NCI-H1417 treated with DMSO at 0.1 percent for 48 hours (cell line): ENCODE measurements at regions not wholly inside any gene's neighbourhood (a gene's known extent, or its start where the extent isn't known, plus 50 kb on each side); places are given as distances from the start of the nearest gene placed in this dataset.

Experiments
- DNase-seq: peaks from one replicate; lab custom pipeline; 2025; lab: John Stamatoyannopoulos, UW

DNA sequence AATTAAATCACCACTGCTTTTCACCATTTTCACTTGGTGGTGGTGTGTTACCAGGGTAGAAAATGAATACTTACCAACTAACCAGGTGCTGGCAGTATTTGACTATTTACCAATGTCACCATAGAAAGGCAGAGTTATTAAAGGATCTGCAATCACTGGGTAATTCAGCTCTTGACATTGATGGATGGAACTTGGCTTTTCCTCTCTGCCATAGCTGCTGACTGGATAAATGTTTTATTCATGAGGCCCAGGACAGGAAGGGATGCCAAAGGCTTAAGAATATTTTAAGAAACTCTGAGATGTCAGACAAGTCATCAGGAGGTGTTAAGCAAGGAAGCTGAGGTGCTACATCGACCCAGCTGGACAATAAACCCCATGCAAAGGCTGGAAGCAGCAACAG lies 495.5 kb upstream of the CFAP20DC start:
- DNase-seq = no peak

DNA sequence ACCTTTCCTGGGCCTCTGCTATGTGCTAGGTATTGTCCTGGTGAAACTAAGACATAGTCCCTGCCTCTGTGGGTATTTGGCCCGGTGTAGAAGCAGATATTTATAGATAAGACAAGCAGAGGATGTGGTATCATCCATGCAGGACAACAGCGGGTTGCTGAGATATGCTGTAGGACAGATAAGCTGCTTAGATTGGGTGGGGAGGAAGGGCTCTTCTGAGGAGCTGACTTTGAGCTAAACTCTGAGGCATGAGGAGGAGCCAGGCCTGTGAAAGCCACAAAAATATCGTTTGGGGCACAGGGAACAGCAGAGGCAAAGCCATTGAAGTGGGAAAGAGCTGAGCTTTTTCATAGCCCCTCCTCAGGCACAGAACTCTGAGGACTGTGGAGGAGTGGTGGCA lies 492.5 kb upstream of the CFAP20DC start:
- no peak for DNase-seq

DNA sequence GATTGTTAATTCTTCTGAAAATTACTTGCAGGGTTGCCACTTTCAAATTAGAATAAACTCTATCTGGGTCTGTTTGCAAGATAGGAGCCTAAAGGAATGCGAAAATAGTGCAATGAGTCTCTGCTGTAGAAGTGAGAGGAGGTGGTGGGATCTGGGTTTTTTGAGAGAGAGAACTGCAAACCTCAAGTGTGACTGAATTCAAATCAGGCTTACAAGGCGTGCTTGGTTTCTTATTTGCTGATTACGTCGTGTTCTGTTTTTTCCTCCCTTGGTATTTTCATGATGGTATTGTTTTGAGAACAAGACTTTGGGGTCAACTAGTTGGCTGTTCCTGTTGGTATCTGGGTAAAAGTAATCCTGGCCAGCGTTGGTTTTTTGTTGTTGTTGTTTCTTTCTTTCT lies 490.9 kb upstream of the CFAP20DC start:
- DNase-seq = no peak

DNA sequence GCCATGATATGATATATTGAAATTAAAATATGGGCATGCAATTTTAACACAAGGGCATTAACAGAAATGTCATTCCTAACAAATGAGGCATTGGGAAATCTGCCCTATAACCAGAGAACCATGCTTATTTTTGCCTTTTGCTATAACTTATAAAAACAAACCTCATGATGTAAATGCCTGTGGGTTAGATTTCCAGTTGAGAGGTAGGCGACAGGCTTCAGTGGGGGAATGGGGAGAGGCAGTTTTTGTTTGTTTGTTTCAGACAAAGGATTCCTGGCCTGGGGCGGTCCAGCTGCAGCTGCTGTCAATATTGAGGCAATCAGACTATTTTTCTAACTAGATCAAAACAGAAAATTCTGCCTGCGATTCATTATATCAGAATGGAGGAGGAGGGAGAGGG lies 490.4 kb upstream of the CFAP20DC start:
- no peak for DNase-seq

DNA sequence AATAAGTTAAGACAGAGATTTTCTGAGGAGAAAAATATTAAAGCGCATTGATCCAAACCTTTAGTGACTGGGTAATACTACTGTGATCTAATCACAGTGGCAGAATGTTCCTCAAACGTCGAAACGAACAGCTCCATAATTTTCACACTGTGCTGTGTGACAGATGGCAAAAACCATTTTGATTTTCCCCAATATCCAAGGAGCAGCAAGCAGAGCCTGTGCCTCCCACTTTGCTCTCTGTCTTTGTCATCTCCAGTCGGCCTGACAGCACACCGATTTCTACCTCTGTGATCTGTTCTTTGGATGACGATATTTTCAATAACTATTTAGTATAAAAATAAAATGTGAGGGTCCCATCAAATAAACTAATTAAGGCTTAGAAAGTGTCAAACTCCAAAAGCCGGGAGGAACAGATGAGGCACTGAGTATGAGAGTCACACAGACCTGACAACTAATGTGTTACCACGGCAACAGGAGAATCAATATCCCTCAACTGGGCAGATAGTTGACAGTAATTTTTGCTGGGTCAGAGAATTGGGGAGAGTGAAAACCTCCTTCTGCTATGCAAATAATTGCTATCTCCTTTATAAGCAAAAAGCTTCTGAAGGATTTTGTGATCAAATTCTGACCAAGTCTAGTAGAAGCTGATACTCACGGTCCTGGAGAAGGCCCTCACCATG lies 489.1 kb upstream of the CFAP20DC start:
- DNase-seq = no peak

DNA sequence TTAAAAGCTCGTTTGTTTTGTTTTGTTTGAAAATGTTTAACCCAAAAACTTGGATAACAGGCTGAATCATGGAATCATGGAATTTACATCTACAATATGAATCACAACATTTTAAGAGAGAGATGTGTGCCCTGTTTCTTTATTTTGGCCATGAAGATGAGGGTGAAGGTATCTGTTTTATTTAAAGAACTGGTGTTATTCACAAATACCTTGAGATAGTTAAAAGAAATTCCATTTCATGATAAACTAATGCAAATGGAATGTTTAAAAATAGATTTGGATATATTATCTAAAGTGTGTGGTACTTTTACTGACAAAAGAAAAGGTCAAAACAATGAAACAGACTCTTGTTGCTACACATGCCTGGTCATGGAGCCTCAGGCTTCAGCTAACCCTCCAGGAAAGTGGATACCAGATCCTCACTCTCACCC lies 486.0 kb upstream of the CFAP20DC start:
- no peak for DNase-seq

DNA sequence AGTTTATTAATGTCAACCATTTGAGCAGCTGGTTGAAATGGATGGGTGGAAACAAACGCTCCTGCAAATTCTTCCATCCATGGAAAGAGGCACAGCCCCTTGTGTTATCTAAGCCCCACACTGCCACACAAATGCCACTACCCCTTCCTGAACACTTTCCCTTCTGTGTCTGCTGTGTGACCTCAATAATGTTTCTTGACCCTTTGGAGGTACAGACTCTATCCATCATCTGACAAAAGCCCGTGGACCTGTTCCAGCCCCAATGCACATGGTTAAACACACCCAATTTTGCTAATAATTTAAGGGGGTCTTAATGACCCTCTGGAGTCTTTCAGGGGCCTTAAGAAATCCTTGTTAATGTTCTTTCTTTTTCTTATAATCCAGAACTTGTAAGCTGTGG lies 482.2 kb upstream of the CFAP20DC start:
- no peak for DNase-seq

DNA sequence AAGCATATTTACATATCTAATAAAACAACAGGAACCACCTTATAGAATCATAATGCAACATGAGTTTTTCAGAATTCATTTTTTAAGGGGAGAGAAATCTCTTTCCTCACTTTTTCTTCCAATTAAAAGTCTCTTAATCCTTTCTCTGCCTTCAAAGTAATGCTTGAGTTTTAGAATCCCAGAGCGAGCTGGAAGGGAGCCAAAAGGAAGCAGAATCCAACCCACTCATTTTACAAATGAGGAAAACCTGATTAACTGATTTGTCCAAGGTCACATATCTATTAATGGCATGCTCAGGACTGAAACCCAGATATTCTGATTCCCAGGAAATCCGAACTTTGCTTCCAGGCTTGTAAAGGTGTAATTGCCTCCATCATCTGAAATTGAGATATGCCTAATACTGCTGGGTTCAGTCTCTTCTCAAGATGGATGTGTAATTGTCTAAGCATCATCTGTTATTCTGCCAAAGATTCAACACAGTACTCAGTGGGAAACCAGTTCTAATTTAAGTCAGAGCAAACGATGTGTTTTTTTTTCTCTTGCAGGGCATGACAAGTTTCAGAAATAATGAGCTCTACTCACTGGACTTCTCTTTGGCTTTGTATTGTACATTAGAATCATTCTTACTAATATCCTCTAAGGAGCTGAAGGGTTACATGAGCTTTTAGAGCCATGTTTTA lies 481.4 kb upstream of the CFAP20DC start:
- no peak for DNase-seq

DNA sequence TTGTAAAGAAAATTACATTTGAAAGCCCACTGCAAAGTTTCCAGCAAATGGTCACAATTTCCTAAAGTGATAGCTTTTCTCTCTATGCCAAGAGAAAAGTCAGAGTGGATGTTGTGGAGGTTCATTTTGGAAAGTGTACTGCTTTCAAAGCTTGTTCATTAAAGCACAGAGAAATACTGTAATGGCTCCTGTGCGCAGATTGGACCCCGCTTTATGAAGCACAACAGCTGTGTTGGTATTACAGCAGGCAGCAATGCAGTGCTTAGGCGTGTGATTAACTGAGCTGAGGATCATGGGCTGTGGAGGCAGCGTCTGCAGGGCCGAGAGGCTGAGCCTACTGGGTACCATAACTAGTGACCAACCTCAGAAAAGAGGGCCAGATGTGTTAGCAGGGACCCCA lies 478.4 kb upstream of the CFAP20DC start:
- no peak for DNase-seq

DNA sequence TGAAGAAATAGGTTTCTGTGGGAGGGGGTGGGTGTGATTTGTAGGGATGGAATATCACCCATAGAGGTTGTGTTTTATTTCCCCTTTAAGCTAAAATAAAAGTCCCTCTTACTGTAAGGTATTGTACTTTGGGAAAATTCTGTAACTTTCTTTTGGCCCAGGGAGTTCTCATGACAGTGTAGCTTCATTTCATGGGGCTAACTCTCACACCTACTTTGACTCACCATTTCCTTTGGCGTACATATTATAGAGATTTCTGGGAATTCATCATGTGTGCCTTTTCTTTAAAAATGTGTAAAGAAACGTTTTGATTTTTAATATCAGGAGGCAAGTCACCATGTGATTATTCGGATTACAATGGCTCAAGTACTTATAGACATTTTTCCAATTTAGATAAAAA lies 477.7 kb upstream of the CFAP20DC start:
- DNase-seq = no peak

DNA sequence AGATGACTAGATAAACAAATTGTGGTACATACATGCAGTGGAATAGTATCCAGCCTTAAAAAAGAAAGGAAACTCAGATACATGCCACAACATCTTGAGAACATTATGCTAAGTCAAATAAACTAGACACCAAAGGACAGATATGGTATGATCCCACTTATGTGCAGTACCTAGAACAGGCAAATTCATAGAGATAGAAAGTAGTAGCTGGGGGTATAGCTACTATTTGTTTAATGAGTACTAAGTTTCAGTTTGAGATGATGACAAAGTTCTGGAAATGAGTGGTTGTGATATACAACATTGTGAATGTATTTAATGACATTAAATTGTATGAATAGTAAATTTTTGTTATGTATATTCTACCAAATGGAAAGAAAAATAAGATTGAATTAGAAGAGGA lies 477.2 kb upstream of the CFAP20DC start:
- no peak for DNase-seq

DNA sequence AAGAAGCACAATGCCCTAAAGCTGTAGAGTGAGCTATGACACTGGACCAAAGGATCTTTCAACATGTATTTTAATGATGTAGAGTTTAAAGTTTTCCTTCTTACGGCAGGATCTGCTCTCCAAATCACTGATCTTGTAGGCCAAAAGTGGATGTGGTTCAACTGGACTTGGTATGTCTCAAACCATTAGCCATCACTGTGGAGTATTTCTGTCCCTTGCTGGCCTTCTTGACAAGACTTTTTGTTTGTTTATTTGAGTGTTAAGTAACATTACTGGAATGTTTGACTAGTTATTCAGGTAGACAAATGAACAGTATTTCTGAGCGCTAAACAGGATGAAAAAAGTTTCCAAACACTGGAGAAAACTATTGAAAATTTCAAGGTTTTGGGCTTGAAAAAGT lies 472.7 kb upstream of the CFAP20DC start:
- no peak for DNase-seq

DNA sequence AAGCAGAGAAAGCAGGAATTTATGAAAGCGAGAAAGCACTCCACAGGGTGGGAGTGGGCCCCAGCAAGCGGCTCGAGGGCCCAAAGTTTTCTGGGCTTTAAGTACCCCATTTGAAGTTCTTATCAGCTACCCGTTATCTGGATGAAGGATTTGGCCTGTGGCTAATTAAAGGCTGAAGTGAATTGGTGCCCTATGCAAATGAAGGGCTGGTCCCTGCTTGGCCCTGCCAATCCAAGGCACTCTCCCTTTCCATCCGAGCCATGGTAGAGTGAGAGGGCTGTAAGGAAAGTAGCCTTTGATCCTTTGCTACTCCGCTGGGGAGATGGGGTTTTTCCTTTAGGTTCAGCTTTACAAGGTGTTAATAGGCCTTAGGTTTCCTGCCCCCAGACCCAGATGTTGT lies 469.3 kb upstream of the CFAP20DC start:
- DNase-seq = no peak

DNA sequence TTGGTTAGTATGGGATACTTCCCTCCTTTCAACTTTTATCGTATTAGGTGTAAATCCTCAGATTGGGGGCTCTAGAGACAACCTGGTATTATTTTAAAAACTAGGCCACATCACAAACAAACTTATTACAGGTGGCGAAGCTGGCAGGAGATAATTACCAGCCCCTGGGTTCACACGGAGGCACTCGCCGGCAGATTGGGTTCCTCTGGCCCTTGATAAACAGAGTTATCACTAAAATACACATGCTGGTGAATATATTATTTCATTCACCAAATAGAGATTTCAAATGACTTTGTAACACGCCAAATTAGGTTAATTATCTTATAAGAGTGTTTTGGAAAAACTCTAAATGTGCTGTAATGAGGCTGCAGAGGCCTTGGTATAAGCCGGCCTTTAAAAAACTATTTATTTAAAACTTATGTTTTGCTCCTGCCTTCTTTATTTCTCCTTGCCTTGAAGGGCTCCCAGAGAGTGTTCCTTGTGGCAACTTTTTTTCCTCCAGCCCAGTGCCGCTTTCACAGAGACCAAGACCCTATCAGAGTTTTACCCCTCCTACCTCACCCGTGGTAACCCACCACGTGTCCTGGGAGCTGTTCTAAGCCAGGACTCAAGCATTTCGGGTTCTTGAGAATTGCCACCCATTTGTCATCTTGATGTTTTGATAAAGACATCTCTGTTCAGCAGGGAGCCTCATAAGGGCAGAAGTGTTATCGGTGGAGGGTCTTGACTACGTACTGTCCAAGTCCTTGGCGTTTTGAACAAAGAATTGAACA lies 468.6 kb upstream of the CFAP20DC start:
- DNase-seq = no peak

DNA sequence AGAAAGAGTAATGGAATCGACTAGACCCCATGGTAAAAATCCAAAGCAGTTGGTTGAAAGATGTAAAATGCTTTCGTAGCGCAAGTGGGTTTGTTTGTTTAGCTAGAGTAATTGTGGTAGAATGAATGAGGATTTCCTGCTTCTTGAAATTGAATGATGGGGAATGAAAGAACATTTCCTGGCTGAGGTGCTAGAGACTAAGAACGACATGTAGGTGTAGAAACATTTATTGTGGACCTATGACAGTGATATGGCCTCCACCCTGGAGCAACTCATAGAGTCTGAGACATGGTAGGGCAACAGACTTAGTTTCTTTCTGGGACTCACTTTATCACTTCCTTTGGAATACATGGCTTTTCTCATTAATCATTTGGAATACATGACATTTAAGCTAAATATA lies 467.6 kb upstream of the CFAP20DC start:
- DNase-seq = no peak

DNA sequence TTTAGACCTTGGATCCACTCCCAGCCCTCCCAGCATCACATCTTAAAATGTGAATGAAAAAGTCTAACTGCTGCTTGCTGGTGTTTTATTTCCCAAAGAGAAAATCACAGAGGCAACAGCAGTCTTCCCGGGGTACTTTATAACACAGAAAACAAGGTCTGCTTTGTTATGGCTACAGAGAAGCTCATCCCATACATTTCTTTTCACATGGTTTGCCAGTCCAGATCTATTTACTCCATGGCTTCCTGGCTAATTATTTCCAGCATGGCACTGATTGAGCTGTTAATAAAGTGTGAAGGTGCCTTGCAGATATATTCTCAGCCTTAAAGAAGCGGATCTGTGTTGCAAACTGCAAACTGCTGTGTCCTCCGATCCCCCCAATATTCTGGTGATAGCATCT lies 466.1 kb upstream of the CFAP20DC start:
- DNase-seq = no peak

DNA sequence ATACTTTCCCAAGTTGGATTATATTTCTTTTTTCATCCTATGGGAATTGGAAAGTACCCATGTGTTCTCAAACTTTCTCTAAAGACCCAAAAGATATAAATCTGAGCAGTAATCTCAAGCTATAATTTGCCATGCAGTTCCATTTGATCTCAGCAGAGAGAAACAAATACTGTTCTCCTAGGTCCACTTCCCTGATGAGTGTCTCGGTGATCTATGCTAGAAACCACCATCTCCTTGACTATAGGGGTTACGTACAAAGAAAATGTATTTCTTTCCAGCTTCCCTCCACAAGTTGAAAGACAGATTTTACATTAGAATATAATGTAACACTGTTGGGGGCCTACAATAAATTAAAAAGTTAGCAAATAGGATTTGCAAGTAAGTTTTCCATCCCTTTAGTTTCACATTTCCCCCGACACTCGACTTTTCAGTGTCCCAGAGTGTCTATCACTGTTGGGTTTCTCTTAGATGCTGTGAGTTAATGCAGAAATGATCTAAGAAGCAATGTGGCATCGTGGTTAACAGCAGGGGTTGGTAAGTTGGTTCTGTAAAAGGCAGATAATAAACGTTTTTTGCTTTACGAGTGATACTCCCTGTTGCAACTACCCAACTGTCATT lies 465.1 kb upstream of the CFAP20DC start:
- no peak for DNase-seq

DNA sequence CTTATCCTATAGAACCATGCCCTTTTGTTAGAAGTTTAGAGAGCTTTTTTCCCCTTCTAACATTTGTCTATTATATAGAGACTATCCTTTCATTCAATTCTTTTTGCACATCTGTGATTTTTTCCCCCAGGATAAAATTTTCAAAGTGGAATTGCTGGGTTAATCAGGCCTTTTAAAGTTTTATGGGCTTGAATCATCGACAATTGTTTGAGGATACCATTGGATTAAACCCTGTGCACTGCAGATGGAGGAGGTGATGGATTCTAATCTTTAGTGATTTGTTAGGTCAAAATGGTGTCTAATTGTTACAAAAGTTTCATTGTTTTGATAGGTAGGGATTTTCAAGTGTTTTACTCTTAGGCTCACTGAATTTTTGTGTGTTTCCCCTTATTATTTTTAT lies 463.7 kb upstream of the CFAP20DC start:
- DNase-seq = no peak

DNA sequence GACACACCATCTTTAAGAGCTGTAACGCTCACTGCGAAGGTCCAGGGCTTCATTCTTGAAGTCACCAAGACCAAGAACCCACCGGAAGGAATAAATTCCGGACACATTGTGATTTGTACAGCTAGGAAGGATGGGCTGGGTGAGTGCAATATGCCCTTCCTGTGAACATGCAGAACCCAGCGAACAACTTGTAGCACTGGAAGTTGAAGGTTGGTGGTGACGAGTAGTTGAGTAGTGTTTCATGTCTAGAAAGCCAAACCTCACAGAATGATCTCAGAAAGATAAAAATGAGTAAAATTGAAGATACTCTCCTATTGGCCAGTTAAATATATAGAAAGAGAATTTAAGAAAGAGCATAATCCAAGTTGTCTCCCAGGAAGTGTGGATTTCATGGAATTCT lies 462.2 kb upstream of the CFAP20DC start:
- DNase-seq = no peak

DNA sequence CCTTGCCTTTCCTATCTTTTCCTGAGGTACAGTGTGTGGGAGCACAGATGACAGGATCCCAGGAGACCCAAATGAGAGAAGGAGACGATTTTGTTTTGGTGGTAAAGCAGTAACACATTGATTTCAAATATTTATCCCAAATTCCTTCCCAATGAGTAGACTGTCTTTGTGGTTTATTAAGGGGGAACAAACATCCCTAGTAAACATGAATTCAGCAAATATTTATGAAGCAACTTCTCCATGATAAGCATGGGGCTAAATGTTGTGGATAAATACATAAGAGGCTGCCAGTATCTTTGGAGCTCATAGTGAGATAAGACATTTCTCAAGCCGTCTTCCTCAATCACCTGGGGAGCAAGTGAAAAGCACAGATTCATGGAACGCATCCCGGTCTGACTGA lies 460.8 kb upstream of the CFAP20DC start:
- DNase-seq = no peak

DNA sequence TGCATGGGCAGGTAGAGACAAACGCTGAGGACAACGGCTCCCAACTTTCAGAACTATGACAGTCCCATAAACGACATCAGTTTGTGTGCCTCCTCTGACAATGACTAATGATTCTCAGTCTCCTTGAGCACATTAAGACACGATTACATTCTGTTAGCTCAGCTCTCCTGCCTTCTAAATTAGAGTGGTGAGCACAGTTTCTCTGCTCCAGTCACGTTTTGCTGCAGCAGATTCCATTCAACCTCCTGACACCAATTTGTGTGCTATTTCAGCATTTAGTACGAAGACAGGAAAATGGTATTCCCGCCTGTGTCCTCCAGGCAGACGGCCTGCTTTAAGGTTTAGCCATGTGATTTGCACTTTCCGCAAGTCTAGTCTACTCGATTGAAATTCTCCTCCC lies 458.4 kb upstream of the CFAP20DC start:
- no peak for DNase-seq

DNA sequence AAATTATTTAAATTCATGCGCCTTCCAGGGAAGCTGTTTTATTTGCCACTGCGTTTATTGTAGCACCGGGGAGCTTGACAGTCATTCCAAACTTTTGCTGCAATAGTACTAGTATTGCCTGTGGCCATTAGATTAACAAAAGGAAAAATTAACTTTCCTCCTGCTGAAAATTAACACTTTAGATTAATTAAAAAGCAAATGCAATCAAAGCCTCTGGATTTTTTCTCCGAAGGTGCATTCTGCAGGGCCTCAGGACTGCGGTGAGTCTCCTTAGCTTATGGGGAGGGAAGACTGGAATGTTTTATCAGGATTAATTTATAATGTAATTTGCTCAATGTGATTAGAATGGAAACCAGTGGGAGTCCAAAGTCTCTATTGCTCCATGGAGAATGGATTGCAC lies 456.4 kb upstream of the CFAP20DC start:
- DNase-seq = no peak

DNA sequence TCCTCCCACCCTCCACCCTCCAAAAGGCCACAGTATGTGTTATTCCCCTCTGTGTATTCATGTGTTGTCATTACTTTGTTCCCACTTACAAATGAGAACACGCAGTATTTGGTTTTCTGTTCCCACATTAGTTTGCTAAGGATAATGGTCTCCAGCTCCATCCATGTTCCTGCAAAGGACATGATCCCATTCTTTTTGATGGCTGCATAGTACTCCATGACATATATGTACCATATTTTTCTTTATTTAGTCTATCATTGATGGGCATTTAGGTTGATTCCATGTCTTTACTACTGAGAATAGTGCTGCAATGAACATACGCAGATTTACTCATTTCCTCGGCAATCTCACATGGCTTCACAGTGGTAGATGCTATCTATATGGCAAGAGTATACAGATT lies 453.6 kb upstream of the CFAP20DC start:
- no peak for DNase-seq
